Gastroesophageal sphincter (tissue), 4 donors: ENCODE measurements at regions not wholly inside any gene's neighbourhood (a gene's known extent, or its start where the extent isn't known, plus 50 kb on each side); places are given as distances from the start of the nearest gene placed in this dataset.
A peak's percentile ranks its signal among the peaks of the same experiment; 100 is the strongest.

ENCODE experiments used
- ATAC-seq: fragments of 150-250 bp; one replicate; pipeline ENCODE4 v1.9.1; 2016; ENCODE audit warnings: mild to moderate bottlenecking, moderate library complexity
- H3K27ac ChIP-seq, 4 donors: fragments of 200-600 bp; sonication (generic) in 3 of 4; 1 replicate in 3 of 4; 2 replicates in 1 of 4; pipeline ENCODE4 v1.5.1; 2016 to 2019
- H3K27me3 ChIP-seq: fragments of 200-600 bp; sonication (generic); one replicate; pipeline ENCODE4 v1.5.1; 2019
- H3K36me3 ChIP-seq, 2 donors: fragments of 200-600 bp; sonication (generic); one replicate each; pipeline ENCODE4 v1.5.1; 2019; ENCODE audit warnings: control low read depth in 1 of 2
- H3K4me1 ChIP-seq, 3 donors: fragments of 200-600 bp; sonication (generic); 1 replicate in 2 of 3; 2 replicates in 1 of 3; pipeline ENCODE4 v1.5.1; 2016 to 2019; ENCODE audit warnings: control low read depth in 2 of 3
- H3K4me3 ChIP-seq, 2 donors: fragments of 200-600 bp; sonication (generic); one replicate each; pipeline ENCODE4 v1.5.1; 2019; ENCODE audit warnings: mild to moderate bottlenecking in 1 of 2, moderate library complexity in 1 of 2
- H3K9me3 ChIP-seq, 3 donors: fragments of 200-600 bp; sonication (generic); one replicate each; pipeline ENCODE4 v1.5.1; 2017 to 2019; ENCODE audit warnings: control low read depth in 2 of 3
- EP300 ChIP-seq: sonication (generic); formaldehyde crosslinking; IDR thresholded peaks from one replicate; pipeline ENCODE4 v1.6.1; 2017; ENCODE audit warnings: antibody characterized with exemption, mild to moderate bottlenecking
- POLR2A ChIP-seq, 2 donors: fragments of 450-650 bp; IDR thresholded peaks; one replicate each; pipeline ENCODE4 v1.6.1; 2017; ENCODE audit warnings: antibody characterized with exemption in 2 of 2, mild to moderate bottlenecking in 2 of 2, moderate library complexity in 1 of 2
- POLR2AphosphoS5 ChIP-seq: sonication (generic); formaldehyde crosslinking; IDR thresholded peaks from one replicate; pipeline ENCODE4 v1.6.1; 2017; ENCODE audit warnings: antibody characterized with exemption
- WGBS, 2 donors: methylation state at CpG; one replicate each; pipeline ENCODE4 v1.1.5; 2018; ENCODE audit warnings: low coverage in 1 of 2; 5-methylcytosine and 5-hydroxymethylcytosine counted together
- TF ChIP-seq, protein P1 (sequence below), 4 experiments: fragments of 200-600 bp in 2 of 4; fragments of 450-650 bp in 2 of 4; sonication (generic) in 1 of 4; IDR thresholded peaks; one replicate each; pipeline ENCODE4 v1.5.1; 2017 to 2019; ENCODE audit warnings: antibody characterized with exemption in 4 of 4, mild to moderate bottlenecking in 2 of 4, moderate library complexity in 2 of 4

DNA sequence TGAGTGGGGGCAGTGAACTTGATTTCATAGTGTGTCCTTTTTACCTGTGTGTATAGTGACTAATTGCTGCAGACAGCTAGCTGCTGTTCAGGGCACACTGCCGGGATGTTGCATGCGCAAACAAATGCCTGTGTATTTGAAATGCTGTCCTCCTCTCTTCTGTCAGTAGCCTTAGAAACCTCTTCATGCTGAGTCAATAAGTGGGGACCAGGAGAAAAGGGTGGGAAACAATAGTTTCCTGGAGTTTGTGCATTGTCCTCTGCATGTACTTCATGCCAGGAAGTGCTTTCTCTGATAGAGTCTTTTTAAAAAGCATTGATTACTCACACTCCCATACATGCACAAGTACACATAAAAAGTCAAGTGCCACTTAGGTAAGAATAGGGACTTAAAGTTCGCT is 1183.7 kb upstream of the CELF2 start:
- Histone ChIP-seq H3K4me3 (no peak overlapping the region), H3K27ac (peak overlapping the region in 1 of 4 donors; percentile 37), H3K36me3 (no peaks in the 10 kb centered on the region), H3K9me3 (peaks cover 0 to 10% (median 0%) of the 10 kb centered on the region in 3 donors), H3K4me1 (peaks cover 0 to 21% (median 9%) of the 10 kb centered on the region in 3 donors), H3K27me3 (no peaks in the 10 kb centered on the region)
- TF ChIP-seq, protein P1, sequence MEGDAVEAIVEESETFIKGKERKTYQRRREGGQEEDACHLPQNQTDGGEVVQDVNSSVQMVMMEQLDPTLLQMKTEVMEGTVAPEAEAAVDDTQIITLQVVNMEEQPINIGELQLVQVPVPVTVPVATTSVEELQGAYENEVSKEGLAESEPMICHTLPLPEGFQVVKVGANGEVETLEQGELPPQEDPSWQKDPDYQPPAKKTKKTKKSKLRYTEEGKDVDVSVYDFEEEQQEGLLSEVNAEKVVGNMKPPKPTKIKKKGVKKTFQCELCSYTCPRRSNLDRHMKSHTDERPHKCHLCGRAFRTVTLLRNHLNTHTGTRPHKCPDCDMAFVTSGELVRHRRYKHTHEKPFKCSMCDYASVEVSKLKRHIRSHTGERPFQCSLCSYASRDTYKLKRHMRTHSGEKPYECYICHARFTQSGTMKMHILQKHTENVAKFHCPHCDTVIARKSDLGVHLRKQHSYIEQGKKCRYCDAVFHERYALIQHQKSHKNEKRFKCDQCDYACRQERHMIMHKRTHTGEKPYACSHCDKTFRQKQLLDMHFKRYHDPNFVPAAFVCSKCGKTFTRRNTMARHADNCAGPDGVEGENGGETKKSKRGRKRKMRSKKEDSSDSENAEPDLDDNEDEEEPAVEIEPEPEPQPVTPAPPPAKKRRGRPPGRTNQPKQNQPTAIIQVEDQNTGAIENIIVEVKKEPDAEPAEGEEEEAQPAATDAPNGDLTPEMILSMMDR (IDR thresholded peaks at IDR 0.05): no peak
- no peak for TF ChIP-seq EP300
- TF ChIP-seq POLR2AphosphoS5: no peak
- no peak for TF ChIP-seq POLR2A (IDR thresholded peaks at IDR 0.05)
- ATAC-seq: no peak
- 14 to 22% methylated on average over 3 of the region's 3 CpGs for WGBS, 2 donors

DNA sequence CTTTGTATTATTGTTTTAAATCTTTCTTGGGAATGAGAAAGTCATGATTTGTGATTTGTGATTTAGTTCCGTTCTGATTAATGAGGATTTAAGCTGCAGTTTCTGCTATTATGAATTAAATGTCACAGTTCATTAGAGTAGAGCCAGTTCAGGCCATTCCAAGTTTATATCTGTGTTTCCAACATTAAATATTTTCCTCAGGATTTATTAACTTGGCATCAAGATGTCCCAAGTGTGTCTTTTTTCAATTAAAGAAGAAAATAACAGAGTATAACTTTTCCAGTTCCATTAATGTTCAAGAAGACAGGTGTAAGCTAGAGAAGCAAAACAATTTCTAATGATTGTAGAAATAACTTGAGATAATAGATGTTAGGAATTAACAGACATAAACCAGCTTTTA is 1183.2 kb upstream of the CELF2 start:
- 0 to 15% methylated on average over 1 of the region's 1 CpG for WGBS, 2 donors
- no peak for ATAC-seq
- Histone ChIP-seq H3K36me3 (no peaks in the 10 kb centered on the region), H3K27me3 (no peaks in the 10 kb centered on the region), H3K4me3 (no peak overlapping the region), H3K27ac (peak overlapping the region in 1 of 4 donors; percentile 37), H3K9me3 (peaks cover 0 to 14% (median 0%) of the 10 kb centered on the region in 3 donors), H3K4me1 (peaks cover 0 to 21% (median 9%) of the 10 kb centered on the region in 3 donors)
- TF ChIP-seq, protein P1 (IDR thresholded peaks at IDR 0.05): no peak
- TF ChIP-seq EP300: no peak
- TF ChIP-seq POLR2AphosphoS5: no peak
- no peak for TF ChIP-seq POLR2A (IDR thresholded peaks at IDR 0.05)

DNA sequence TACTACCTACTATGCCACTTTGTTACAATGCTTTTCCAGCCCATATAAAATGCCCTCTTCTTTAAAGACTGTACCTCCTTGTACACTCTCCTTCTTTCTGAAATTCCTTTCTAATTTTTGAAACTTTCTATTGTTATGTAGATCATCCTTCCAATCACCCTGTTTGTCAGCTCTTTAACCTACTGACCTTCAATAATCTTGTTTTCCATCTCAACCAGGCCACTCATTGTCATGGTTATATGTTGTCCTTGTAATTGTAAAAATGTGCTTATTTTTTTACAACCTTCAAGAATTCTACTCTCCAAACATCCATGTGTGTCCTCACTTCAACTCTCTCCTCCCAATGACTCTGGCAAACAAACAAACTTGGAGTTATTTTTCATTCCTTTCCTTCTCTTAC is 1172.6 kb upstream of the CELF2 start:
- TF ChIP-seq, protein P1 (IDR thresholded peaks at IDR 0.05): no peak
- TF ChIP-seq EP300: no peak
- TF ChIP-seq POLR2AphosphoS5: no peak
- TF ChIP-seq POLR2A (IDR thresholded peaks at IDR 0.05): no peak
- no peak overlapping the region for H3K4me3 ChIP-seq
- H3K4me1 ChIP-seq: no peaks in the 10 kb centered on the region
- no peak for ATAC-seq
- H3K27me3 ChIP-seq: no peaks in the 10 kb centered on the region
- H3K9me3 ChIP-seq: peaks cover 0 to 15% (median 0%) of the 10 kb centered on the region in 3 donors
- no peaks in the 10 kb centered on the region for H3K36me3 ChIP-seq
- no peak overlapping the region for H3K27ac ChIP-seq

DNA sequence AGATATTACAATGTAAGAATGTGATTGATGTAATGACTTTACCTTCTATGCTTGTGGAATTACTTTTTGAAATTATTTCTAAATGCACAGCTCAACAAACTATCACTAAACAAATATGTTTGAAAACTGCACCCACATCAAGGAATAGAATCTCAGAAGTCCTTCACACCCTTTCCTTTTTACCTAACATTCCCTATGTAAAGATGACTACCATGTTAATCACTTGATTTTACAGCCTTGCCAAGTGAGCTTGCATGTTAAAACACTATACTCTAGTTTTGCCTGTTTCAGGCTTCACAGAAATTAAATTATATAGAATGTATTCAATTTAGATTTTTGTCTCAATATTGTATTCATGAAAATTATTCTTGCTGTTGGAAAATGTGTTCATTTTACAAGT is 1169.4 kb upstream of the CELF2 start:
- no peaks in the 10 kb centered on the region for H3K27me3 ChIP-seq
- H3K36me3 ChIP-seq: no peaks in the 10 kb centered on the region
- no peak for TF ChIP-seq POLR2A (IDR thresholded peaks at IDR 0.05)
- no peak for TF ChIP-seq EP300
- TF ChIP-seq POLR2AphosphoS5: no peak
- TF ChIP-seq, protein P1 (IDR thresholded peaks at IDR 0.05): no peak
- ATAC-seq: no peak
- H3K9me3 ChIP-seq: peaks cover 0 to 25% (median 0%) of the 10 kb centered on the region in 3 donors
- H3K4me1 ChIP-seq: no peaks in the 10 kb centered on the region
- H3K4me3 ChIP-seq: no peak overlapping the region
- H3K27ac ChIP-seq: no peak overlapping the region

DNA sequence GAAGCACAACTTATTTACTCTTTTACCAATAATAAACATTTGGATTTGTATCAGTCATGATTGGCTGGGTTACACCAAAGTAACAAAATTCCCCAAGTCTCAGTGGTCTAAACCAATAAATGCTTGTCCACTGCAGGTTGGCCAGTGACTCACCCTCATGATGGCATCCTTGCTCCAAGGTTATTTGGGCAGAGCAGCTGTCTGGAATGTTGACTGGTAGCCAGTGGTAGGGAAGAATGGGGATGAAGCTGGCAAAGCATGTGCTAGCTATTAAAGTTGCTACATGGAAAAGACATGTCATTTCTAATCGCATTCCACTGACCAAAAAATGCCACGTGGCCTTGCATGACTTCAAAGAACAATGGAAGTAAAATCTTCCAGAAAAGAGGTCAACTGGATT is 1168.7 kb upstream of the CELF2 start:
- no peaks in the 10 kb centered on the region for H3K36me3 ChIP-seq
- no peak for ATAC-seq
- 79 to 95% methylated on average over 2 of the region's 2 CpGs for WGBS, 2 donors
- H3K27ac ChIP-seq: no peak overlapping the region
- H3K4me3 ChIP-seq: no peak overlapping the region
- TF ChIP-seq EP300 (no peak), POLR2A (IDR thresholded peaks at IDR 0.05) (no peak), POLR2AphosphoS5 (no peak)
- TF ChIP-seq, protein P1 (IDR thresholded peaks at IDR 0.05): no peak
- peaks cover 0 to 23% (median 0%) of the 10 kb centered on the region in 3 donors for H3K9me3 ChIP-seq
- H3K27me3 ChIP-seq: no peaks in the 10 kb centered on the region
- no peaks in the 10 kb centered on the region for H3K4me1 ChIP-seq
